CD4-positive, alpha-beta T cell treated with Interleukin-4 for 1 hour (primary cell): ENCODE measurements at regions not wholly inside any gene's neighbourhood (a gene's known extent, or its start where the extent isn't known, plus 50 kb on each side); places are given as distances from the start of the nearest gene placed in this dataset.
A peak's percentile ranks its signal among the peaks of the same experiment; 100 is the strongest.

ENCODE experiments used
- DNase-seq, 2 donors: peaks; one replicate each; pipeline ENCODE4 v3.0.0-alpha.2; 2020 to 2022

DNA sequence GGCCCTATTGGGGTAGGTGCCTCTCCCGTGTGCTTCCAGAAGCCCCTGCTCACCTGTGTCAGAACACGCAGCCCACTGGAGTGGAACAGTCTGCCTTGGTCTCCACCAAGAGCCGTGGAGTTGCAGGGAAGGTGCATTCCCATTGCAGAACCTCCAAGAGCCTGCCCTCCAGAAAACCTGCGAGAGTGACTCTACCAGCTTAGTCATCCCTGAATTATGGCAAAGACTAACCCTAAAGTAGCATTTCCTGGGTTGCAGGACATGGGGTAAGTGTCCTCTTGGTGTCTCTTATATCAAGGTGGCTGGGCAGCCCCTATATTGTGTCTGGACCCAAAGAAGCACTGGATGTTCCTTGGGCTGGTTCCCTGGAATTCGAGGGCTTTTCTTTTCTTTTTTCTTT lies 224.6 kb downstream of the BCOR start:
- no peak for DNase-seq

DNA sequence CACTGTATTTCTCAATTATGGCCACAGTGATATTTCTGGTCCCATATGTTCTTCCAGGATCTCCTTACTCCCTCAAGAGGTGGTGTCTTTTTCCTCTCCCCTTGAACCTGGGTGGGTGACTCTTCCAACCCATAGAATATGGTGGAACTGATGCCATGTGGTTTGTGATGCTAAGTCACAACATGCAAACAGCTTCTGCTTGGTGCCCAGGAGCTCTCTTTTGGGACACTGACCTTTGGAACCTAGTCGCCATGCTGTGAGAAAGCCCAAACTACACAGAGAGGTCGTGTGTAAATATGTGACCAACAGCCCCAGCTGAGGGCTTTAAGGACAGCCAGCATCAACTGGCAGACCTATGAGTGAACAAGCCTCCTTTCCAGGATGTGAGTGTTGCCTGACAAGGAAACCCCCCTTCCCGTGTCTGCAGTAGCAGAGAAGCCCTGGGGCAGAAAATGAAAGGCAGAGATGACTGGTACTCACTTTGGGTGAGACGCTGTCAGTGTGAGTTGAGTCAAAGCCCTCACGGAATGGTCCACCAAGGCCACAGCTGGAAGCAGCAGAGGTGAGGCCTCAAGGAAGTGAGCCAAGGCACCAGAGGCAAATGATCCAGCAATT lies 223.4 kb downstream of the BCOR start:
- peak in 1 of 2 donors; percentile 19 for DNase-seq

DNA sequence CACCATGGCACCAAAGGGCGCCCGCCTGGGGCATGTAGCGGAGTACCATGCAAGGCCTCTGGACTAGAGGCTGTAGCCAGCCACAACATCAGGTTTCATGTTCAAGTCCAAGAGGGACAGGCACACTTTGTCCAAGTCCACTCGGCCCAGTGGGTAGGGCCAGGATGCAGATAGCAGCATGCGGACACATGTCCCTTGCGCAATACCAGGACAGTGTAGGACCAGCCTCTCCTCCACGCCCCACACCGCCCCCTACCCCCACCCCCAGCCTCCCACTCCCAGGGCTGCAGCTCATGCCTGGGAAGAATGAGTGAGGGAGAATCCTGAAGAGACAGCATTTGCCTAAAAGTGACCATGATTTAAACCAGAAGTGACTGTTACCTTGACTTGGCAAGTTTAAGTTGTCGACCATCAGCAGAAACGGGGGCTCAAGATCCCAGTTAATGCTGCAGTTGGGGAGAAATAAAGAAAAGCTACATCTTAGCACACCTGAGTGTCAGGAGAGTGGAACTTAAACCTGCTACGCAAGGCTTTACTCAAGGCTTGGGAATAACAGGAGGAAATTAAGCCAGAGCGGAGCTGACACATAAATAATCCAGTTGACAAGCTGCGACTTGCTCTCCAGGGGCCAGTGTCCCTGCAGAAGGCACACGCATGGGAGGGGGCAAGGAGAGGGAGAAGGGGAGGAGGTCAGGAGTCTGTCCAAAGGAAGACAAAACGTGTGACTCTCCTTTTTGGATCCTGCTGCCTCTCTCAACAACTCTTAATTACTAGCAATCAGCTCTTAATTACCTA lies 221.7 kb downstream of the BCOR start:
- DNase-seq = no peak

DNA sequence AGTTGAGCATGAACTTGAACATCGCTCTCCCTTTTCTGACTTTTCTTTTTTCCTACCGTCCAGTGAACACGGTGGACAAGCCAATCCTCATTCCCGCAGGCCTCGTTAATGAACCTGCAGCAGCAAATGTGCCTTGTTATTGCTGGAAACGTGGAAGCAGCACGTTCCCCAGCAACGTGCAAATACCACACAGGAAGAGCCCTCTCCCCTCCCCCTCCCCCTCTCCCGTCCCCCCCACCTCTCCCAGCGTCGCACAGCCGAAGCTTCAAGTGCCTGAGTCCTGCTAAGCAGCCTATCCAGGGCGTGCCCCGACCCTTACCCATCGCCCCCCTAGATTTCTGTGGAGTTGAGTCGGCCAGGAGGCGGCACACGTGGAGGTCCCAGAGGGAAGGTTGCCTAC lies 219.9 kb downstream of the BCOR start:
- DNase-seq = no peak

DNA sequence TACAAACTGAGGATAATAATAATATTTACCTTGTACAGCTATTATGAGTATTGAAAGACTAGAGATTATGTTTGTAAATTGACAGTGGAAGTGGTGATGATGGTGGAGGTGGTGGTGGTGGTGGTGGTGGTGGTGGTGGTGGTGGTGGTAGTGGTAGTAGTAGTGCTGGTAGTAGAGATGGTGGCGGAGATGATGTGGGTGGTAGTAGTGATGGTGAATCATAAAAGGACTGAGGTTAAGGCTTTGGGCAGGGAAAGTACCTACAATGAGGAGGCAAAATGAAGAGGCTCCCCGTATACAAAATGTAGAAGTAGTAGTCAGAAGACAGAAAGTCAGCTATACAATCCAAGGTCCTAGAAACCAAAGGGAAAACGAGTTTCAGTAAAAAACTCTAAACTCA lies 214.1 kb downstream of the BCOR start:
- peak in 1 of 2 donors; percentile 23 for DNase-seq

DNA sequence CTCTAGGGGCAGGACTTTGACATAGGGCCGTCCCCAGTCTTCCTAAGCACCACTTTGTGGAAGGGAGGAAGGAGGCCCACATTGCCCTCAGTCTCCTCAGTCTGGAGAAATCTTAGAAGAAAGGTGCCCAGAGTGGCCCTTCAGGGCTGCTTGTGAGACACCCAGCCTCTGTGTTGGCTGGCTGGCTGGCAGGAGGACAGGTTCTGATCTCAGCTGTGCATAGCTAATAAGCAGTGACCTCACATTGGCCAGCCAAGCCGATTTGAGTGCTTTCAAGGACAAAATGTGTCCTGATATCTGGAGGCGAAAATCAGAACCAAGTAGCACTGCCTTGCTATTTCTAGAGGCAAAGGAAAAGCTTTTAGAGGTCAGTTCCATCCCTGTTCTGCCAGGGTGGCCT lies 211.5 kb downstream of the BCOR start:
- no peak for DNase-seq

DNA sequence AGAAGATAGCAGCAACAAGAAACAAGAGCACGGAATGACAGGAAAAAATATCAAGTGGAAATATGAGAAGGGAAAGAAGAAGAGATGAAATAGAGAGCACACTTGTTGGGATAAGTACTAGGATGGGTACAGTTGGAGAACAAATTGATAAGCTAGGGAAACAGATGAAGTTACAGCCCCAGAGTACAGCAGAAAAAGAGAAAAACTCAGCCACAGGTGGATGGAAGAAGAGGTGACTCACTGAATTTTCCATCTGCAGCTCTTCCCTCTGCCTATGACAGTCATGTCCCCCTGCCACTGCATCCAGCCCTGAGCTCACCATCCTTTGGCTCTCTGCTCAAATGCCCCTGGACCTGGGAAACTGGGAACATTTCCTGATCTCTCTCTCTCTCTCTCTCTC lies 209.0 kb downstream of the BCOR start:
- no peak for DNase-seq

DNA sequence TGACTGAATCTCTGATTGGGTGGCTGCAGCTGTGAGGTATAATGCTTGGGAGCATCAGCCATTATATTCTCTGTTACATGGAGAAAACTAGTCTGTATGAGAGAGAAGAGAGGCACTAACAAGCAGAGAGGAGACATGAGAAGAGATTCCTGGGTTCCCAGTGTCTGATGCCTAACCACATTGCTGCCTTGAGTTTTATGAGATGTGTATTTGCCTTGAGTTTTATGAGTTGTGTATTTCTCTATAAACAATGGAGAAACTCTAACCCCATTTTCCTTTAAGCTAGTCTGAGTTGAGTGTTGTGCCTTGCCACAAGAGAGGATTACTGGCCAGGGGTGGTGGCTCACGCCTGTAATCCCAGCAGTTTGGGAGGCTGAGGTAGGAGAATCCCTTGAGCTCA lies 208.1 kb downstream of the BCOR start:
- no peak for DNase-seq

DNA sequence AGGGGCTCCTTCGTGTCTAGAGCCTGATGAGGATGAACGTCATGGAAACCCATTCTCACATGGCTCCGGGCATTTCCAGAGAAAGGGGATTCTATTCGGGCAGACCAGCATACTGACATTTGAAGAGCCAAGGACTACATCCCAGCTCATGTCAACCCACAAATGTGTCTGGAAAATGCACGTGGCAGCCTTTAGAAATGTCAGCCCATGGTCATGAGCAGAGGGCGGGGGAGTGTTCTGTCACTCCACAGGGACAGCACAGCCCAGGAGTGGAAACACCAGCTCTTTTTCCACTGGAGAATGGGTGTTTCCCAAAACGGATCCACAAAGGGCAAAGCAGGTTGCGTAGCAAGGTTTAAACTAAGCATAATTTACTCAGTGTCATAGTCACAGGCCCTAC lies 207.0 kb downstream of the BCOR start:
- no peak for DNase-seq

DNA sequence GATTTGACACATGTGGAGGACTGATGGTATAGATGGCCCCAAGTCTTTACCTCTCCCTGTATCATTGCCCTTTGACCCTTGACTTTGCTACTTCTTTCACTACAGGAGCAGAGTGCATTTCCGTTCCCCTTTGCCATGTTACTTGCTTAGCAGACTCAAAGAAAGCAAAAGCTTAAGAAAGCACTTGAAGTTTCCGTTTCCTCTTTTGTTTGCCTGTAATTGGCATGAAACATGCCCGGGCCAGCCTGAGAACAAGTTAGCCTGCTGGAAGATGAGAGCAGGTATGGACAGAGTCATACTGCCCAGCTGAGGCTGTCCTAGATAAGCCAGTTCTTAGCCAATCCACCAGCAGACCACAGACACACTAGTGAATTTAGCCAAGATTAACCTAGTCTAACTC lies 206.0 kb downstream of the BCOR start:
- DNase-seq = no peak

DNA sequence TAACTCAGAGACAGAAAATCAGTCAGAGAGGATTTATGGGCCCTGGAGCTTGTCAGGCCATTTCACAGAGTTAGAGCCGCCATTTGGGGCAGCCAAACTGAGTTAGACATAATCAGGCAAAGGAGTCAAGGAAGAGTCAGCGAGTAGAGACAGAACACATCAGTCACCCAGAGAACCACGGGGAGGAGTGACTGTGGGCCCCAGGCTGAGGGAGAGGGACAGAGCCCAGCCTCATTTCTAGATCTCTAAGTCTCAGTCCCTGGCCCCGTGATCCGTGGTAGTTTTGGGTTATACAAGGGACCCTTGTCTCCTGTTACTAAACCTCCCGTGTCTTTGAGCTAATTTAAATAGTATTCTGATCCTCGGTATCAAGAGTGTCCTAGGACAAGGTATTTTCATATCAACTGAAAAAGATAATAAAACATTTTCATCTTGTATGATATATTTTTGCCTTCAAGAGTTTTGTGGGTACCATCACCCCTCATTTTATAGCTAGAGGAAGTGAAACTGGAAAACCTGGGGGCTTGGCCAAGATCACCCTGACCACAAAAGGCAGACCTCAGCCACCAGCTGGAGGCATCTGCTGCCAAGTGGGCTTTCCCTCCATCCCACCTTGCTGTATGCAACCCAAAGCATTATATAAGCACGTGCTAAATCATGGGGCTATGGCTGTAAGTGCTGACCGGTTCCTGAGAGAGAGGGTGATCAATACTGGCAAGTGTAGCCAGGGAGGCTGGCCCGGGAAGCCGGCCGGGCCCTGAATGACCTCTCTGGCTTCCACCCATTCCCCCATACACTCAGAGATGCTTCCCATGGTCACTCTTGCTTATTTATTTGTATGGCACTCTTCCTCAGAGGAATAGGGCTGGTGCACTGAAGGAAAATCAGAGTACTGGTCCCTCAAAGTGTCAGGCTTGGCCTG lies 204.1 kb downstream of the BCOR start:
- no peak for DNase-seq

DNA sequence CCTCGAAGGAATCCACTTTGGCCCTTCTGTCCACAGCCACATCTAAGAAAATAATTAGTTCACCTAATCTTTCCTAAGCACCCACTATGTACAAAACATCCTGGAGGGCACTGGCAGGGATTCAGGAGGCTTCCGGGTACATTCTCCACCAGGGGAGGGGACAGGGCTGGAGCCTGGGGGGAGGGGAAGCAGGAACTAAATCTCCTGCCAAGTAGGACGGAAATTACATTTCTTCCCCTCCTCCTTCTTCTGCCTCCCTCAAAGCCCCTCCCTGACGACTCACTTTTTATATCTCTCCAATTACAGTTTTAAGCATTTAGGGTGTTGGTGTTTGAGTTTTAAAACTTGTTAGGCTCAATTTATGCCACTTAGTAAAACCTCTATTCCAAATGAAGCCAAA lies 203.1 kb downstream of the BCOR start:
- DNase-seq = no peak

DNA sequence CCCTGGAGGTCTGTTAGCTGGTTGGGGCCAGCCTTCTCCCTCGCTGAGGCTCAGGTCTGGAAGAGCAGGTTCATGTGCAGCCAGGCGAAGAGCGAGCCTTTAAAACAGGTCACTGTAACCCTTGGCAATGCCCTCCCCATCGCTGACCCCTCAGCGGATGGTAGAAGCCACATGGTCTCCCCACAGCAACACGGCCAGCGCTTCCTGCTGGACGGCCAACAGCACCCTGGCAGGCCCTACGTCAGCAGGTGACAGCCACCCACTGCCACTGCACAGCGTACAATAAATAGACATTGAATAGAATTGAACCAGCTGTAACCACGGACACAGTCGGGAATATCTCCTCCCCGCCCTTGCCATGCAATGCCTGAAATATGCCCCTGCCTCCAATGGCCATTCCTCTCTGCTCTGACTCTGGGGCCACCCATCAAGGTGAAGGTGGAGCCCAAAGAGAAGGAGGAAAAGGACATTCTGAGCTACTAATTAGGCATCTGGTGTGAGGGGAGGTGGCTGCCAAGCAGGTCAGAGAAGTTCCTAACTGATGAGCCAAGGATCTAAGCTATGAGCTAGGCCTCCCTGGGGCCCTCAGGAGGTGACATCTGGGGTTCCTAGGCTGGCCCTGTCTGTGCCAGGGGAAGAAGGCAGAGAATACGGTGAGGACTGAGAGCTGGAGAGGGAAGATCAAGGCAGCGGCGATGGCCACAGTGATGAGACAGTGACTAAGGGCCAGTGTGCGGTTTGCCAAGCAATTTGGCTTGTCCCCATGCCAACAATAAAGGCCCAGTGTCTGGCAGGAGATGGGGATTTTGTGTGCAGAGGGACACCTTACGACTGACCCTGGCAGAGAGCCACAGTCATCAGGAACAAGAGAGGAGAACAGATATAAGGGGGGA lies 202.3 kb downstream of the BCOR start:
- DNase-seq = no peak

DNA sequence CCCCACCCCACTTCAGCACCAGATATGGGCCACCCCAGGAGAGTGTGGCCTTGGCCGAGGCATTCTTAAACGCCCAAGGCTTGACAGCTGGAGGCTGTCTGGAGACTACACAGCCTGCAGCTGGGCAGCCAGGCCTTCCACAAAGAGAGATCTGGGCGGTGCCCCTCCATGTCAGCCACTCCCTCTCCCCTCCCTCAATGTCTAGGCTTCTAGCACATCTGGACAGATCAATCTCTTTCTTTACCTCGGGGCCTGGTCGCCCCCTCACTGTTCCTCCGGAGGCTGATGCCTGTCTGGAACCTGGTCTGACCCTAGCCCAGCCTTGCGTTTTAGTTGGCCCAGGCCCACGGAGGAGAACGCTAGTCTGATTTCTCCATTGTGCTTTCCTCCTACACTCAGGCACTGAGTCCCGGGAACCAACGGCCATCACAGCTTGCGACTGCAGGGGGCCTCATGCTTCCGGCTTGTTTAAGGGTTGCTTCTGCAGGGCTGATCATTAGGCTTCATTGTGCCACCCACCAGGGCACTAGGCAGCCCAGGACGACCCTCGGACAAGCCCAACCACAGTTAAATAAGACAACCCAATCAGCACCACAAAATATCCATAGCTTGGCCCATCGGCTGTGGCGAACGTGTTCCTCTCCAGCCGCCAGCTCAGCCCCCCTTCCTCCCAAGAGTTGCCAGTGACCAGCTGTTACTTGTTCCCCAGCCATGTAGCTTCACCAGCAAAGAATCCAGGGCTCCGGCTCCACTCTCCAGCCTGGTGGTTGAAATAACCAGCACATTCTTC lies 200.6 kb downstream of the BCOR start:
- DNase-seq = no peak

DNA sequence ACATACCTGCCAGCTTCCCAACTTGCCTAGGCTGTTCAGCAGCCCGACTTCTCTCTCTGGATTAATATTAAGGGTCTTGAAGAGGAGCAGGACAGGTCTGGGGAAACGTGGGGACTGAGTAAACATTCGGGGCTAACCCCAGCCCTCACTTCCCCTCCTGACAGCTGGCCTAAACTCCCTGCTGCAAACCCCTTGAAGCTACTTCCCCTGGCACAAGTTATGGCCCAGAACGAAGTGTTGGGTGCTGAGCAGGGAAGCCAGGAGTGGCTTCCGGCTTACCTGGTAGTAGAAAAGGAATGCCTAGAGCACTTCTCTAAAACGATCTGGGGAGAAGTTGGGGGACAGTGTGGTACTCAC lies 200.0 kb downstream of the BCOR start:
- DNase-seq = no peak

DNA sequence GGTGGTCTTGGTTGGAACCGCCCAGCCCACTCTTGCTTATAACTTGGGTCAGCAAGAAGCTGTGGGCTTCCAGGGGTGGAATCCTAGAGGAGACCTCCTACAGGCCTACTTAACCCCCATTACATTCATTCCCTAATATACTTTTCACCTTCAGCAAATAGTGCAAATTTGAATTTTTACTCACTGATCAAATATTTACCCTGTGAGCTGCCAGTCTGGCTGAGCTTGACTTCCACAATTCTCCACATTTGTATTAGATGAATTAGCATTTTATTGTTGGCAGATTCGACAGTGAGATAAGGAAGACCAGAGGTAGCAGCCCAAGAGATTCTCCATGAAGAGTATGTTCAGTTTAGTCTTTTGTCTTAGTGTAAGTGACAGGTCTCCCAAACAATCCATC lies 199.6 kb downstream of the BCOR start:
- DNase-seq = no peak

DNA sequence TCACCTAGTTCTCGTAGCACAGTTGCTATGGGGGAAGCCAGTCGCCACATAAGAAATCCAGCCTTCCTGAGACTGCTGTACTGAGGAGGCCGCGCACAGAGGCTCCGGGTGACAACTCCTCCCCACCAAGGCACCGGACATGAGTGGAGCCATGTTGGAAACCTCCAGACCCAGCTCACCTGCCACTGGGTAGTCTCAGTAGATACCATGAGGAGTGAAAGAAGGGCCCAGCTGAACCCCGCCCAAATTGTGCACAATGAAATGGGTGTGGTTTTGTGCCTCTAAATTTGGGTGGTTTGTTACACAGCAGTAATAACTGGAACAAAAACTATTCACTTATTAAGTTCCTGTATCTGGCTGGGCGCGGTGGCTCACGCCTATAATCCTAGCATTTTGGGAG lies 198.7 kb downstream of the BCOR start:
- DNase-seq = no peak

DNA sequence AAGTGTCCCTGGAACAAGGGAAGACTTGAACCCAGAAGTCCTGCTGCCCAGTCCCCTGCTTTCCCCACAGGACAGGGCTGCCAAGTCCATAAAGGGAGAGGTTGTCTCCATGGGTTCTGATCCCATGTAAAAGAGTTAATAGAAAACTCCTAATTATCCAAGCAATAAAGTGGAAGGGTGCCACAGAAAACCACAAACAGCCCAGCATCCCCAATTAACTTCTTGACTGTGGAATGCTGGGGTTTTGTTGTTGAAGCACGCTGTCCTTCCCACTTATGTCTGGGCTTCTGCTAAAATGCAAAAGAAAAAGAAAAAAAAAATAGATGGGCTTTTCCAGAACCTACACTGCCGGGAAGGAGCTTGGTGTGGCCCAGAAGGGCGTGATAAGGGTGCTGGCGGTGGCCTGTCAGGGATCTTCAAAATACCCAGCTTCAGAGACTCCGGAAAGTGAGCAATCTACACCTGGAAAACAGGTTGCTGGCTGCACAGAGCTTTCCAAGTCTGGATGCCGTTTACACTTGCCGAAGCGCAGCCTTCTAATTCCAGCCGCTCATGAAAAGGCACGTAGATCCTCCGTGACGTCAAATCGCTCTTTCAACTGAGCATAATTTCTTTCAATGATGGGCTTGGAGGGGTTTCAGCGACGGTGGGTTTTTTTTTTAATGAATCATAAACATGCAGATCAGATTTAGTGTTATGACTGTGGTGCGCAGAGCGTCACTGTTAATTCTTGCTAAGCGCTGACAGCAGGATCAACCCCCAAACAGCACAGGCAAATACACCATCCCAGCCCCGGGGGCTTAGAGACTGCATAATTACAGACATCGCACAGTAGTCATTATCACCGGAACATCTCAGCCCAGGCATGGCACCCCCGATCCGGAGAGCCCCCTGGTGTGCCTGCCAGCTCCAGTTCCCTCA lies 197.6 kb downstream of the BCOR start:
- DNase-seq = no peak

DNA sequence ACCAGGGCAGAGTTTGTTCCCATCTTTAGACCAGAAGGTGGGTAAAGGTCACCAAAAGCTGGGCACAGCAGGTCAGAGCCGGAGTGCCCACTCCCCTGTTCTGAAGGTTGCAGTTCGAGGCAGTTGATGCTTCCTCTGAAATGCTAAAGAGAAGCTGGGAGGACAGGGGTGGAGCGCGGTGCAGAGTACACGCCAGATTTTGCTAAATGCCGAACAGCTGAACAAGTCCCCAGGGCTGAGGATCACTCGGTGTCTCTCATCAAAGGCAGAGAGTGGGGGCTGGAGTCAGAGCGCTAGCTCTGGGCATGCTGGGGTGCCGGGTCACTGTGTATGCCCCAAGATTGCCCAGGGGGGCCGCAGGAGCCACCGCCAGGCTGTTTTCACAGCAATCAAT lies 197.0 kb downstream of the BCOR start:
- no peak for DNase-seq

DNA sequence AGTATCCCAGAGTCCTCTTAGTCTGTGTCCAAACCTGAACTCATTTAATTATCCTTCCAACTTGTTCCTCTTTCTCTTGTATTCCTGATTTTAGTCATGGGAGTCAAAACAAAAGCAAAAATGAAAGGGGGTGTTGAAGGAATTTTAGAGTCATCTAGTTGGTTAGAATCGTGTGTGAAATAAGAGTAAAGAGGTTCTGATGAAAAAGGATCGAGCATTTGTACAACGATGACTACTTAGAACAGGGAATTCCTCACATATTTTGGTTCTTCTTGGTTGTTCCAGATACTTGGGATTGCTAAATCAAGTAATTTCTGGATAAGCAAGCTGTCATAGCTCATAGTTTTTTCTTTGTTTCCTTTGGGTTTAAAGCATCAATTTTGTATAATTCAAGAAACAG lies 194.4 kb downstream of the BCOR start:
- DNase-seq = no peak

DNA sequence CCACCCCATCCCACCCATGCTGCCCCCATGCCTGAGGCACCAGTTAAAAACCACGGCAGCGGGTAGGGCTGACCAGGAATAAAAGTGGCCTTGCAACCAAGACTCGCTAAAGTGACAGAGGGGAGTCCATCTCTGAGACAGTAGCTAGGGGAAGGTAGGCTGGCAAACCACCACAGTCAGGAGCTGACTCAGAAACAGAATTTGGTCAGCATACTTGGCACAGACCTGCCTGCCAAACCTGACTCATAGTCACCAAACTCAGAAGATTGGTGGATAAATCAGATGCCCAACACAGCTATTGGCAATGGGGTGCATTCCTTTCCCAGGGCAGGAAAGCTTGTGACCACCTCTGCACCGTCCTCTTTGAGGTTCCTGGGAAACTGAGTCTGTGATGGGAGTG lies 193.8 kb downstream of the BCOR start:
- DNase-seq = no peak
